UCSD-AML1 (cell line): ENCODE measurements at regions not wholly inside any gene's neighbourhood (a gene's known extent, or its start where the extent isn't known, plus 50 kb on each side); places are given as distances from the start of the nearest gene placed in this dataset.

Experiments used
- DNase-seq: peaks from one replicate; lab custom pipeline; 2025; ENCODE audit not compliant: unreplicated experiment; lab: John Stamatoyannopoulos, UW

DNA sequence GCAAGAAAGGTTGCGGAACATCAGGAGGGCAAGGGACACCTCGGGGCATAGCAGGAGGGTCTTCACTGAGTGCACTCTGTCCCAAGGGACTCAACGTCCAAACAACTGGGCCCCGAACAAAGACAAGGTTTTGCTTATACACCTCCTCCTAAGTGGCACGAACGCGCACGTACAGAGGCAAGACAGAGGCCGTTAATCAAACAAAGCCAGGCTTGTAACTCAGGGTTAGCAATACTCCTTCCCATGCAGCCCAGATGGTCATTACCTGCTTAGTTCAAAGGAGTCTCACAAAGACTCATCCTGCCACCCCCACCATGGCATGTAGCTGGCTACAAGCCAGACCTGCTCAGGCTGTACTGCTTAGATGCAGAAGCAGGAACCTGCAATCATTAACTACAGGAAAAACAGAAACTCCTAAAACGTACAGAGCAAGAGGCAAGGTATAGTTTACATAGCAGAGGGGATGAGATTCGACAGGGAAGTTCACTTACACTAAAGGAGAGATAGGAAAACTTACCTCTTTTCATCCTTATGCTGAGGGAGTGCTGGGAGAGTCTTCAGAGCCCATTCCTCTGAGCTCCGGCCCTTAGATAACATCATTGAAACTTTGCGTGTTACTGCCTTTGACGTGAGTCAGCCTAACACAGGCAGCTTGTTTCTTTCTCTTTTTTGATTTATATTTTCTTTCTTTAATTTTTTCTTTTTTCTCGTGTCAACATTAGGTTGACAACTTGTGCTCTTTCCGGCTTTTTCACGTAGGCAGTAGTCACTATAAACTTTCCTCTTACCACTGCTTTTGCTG lies 1319.1 kb downstream of the TMEM121 start:
- peak; percentile 63 for DNase-seq

DNA sequence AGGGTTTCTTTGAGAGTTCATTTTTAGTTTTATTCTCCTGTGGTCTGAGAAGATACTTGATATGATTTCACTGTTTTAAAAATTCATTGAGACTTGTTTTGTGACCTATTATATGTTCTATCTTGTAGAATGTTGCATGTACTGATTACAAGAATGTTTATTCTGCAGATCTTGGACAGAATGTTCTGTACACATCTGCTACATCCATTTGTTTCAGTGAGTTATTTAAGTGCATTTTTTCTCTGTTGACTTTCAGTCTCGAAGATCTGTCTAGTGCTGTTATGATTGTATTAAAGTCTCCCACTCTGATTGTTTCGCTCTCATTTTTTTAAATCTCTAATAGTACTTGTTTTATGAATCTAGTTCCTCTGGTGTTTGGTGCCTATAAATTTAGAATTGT lies 1319.8 kb downstream of the TMEM121 start:
- no peak for DNase-seq

DNA sequence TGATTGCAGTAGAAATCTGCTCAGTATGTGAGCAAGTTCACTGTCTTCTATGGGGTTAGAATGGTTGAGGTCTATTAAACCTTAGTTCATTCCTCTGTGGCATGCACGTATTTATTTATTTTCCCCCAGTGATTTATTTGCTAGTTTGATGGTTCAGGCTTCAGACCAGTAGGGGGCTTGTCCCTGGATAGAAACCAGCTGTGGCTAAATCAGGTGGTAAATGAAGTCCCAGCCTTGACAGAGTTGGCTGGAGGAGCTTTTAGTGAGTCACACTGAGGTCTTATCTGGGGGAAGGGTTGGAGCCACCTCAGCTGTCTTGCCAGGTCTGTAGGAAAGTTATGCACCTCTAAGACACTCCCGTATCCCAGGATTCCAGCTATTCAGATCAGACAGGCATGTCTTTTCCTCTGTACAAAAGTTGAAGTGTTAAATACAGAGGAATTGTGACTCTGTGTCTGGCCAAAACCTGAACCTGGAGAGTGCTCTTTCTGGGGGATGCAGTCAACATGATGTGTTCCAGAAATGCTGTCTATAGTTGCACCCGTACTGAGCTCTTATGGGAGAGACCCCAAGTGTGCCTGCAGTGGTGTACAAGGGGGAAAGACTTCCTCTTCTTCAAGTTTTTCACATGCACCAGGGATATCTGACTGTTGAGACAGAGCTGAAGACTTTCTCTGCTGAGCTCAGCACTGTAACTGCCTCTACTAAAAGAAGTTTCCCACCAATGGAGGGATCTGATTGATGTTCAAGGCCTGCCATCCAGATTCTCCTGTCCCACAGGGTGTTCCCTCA lies 1322.1 kb downstream of the TMEM121 start:
- no peak for DNase-seq

DNA sequence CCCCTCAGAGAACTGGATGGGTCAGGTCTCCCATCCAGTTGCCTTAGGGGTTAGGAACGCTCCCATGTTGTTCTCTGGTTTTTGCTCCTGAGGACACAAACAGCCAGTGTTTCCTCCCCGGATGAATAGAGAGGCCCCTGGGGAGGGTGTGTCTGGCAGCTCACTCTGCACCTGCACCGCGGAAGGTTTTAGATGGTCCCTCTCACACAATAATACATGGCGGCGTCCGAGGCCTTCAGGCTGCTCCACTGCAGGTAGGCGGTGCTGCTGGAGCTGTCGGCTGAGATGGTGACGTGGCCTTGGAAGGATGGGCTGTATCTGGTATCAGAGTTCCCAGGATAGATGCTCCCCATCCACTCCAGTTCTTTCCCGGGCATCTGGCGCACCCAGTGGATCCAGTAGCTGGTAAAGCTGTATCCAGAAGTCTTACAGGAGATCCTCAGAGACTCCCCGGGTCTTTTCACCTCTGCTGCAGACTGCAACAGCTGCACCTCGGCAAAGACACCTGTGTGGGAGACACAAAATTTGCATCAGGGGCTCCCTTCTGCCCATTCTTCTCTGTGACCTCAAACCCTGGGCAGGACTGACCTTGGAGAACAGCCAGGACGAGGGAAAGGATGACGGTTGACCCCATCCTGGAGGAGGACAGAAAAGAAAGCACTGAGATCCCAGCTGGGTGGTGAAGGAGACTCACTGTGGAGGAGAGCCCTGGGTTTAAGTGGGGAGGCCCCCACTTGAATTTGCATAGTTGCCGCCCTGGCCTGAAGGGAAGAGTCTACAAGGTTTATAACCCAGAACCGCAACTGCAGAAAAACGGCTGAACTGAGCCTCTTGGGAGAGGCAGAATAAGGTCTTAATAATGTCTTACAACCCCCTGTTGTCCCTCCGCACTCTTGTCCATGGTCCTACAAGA lies 1324.8 kb downstream of the TMEM121 start:
- DNase-seq = no peak

DNA sequence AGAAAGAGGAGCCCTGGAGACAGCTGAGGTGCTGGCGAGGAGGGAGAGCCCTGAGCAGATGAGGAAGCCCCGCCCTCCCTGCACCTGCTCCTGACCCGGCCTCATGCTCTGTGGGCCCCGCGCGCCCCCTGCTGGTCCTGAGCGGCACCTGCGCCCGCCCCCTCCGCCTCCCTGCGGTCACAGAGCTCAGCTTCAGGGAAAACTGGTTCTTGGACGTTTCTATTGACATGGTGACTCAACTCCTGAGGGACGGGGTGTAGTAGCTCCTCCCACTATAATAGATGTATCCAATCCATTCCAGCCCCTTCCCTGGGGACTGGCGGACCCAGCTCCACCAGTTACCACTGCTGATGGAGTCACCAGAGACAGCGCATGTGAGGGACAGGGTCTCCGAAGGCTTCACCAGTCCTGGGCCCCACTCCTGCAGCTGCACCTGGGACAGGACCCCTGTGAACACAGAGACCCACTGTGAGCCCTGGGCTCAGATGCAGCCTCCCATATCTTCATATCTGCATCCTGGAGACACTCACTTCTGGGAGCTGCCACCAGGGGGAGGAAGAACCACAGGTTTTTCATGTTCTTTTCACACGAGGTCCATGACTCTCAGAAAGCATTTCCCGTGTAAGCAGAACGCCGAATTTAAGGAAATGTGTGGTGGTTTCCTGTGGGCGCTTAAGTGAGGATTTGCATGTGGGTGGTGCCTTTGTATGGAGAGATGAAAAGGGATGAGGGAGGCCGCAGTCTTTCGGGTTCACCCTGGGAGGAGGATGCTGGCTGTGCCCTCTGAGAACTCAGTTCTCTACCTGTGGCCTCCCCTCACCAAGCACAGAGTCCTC lies 1346.4 kb downstream of the TMEM121 start:
- DNase-seq = peak; percentile 87

DNA sequence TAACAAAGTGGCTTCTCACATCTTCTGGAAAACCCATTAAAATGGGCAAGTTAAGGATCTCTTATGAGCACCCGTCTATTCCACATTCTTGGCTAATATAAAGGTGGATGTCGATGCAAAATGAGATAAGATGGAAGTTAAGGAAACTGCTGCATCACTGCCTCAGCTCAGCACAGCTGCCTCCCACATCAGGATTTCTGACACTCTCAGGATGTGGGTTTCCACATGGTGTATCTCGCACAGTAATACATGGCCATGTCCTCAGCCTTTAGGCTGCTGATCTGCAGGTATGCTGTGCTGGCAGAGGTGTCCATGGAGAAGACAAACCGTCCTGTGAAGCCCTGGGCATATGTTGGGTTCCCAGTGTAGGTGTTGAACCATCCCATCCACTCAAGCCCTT lies 1348.0 kb downstream of the TMEM121 start:
- DNase-seq = peak; percentile 51

DNA sequence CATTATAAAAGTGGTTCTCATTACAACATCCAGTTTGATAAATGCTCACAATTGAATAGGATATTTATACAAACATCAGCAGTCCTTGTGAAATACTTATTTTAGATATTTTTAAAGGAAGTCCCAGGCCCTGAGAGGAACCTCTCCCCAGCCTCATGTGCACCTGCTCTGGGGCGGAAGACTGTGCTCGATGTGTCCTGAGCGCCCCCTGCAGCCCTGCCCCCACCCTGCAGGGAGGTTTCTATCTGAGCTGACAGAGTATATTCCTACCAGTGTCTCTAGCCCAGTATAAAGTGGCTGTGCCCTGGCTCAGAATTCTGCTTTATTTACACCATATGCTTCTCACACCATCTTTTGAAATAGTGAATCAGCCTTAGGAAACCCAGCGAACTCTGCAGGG lies 1349.1 kb downstream of the TMEM121 start:
- peak; percentile 75 for DNase-seq

DNA sequence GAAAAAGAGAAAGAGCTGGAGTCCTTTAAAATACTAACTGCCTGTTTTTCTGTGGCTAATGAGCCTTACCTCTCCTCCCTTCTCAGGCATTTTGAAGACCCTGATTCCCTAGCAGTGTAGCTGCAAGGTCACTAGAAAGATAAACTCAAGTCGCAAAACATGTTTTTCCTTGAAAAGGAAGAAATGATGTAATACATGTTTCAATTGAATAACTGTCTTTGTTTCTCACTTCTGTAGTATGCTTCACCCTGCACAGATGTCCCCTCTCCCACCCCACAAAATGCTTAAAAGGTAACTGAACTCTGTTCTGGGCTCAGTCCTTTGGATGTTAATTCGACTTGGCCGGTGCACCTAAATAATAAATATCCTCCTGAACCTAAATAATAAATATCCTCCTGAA lies 1350.3 kb downstream of the TMEM121 start:
- DNase-seq = no peak

DNA sequence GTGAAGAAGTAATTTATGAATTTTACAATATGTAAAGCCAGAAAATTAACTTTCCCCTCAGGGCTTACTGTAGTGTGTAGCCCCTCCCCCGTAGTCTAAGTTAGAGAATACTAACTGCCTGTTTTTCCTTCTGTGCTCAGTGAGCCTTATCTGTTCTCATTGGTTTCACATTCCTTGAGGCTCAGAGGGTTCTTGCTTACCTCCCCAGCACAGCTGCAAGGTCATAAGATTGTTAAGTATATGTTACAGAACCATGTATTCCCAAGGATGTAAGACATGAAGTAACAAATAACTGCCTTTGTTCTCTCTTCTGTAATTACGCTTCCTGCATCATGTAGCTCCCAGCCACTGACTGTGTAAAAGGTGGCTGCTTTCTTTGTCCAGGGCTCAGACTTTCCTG lies 1351.1 kb downstream of the TMEM121 start:
- no peak for DNase-seq

DNA sequence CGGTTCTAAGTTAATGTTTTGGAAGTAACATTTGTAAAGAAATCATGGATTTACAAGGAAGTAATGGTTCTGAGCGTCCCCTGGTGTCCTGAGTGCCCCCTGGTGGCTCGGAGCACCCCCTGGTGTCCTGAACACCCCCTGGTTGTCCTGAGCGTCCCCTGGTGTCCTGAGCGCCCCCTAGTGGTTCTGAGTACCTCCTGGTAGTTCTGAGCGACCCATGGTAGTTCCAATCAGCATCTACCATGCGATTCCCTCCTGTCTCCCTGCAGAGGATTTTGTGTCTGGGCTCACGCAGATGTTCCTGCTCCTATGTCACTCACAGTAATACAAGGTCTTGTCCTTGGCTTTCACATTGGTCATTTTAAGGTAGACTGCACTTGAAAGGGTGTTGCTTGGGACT lies 1352.9 kb downstream of the TMEM121 start:
- peak; percentile 86 for DNase-seq

DNA sequence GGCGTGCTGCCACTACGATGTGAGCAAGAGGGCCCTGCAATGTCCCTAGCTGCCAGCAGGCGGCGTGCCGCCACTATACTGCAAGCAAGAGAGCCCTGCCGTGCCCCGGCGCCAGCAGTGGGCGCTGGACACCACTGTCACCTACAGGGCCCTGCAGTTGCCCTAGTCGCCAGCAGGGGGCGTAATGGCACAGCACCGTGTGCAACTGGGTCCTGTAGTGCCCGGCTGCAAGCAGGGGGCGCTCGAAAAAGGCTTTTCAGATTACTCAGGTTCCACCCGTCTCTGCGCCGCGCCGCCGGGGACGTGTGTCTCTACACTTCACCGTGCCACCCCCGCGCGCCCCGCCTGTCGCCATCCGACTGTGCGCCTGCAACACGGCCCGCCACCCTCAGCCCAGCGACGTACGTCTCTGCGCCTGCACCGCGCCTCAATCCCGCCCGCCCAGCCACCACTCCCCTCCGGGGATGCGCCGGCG lies 1356.9 kb downstream of the TMEM121 start:
- peak; percentile 52 for DNase-seq
